ENCODE measurements at regions not wholly inside any gene's neighbourhood (a gene's known extent, or its start where the extent isn't known, plus 50 kb on each side); places are given as distances from the start of the nearest gene placed in this dataset.

GRCh38 chr13:59459972-59460371 lies 703.8 kb downstream of the DIAPH3 start:
- ATAC-seq (ENCODE audit: low read depth) (no peak), DNase-seq (ENCODE audit: low spot score in 2 of 2) (no peak)
- Mint-ChIP-seq H3K27me3 (peaks cover 5% of the 10 kb centered on the region), H3K36me3 (no peaks in the 10 kb centered on the region), H3K4me1 (no peaks in the 10 kb centered on the region), H3K4me3 (no peak overlapping the region), H3K27ac (no peak overlapping the region), H3K9me3 (no peaks in the 10 kb centered on the region)

- no peak overlapping the region for H3K4me3 Mint-ChIP-seq
- no peaks in the 10 kb centered on the region for H3K9me3 Mint-ChIP-seq
- H3K27me3 Mint-ChIP-seq, result peaks cover 8% of the 10 kb centered on the region
- no peaks in the 10 kb centered on the region for H3K4me1 Mint-ChIP-seq
- H3K36me3 Mint-ChIP-seq, result no peaks in the 10 kb centered on the region
- no peak overlapping the region for H3K27ac Mint-ChIP-seq
- ATAC-seq (ENCODE audit: low read depth) (no peak), DNase-seq (ENCODE audit: low spot score in 2 of 2) (no peak)
These were observed 702.3 kb downstream of the DIAPH3 start for GRCh38 chr13:59461411-59461810.

- H3K27ac Mint-ChIP-seq, result no peak overlapping the region
- no peaks in the 10 kb centered on the region for H3K36me3 Mint-ChIP-seq
- H3K4me3 Mint-ChIP-seq, result no peak overlapping the region
- DNase-seq (ENCODE audit: low spot score in 2 of 2) (no peak), ATAC-seq (ENCODE audit: low read depth) (no peak)
- no peaks in the 10 kb centered on the region for H3K9me3 Mint-ChIP-seq
- H3K4me1 Mint-ChIP-seq, result no peaks in the 10 kb centered on the region
- peaks cover 11% of the 10 kb centered on the region for H3K27me3 Mint-ChIP-seq
These were observed 700.7 kb downstream of the DIAPH3 start for GRCh38 chr13:59463023-59463422.

- ATAC-seq (ENCODE audit: low read depth) (no peak), DNase-seq (ENCODE audit: low spot score in 2 of 2) (no peak)
- Mint-ChIP-seq H3K4me1 (no peaks in the 10 kb centered on the region), H3K9me3 (peaks cover 5% of the 10 kb centered on the region), H3K27ac (no peak overlapping the region), H3K36me3 (peaks cover 2% of the 10 kb centered on the region), H3K27me3 (peaks cover 14% of the 10 kb centered on the region), H3K4me3 (no peak overlapping the region)
These were observed 698.8 kb downstream of the DIAPH3 start for GRCh38 chr13:59464926-59465325.

GRCh38 chr13:59468396-59468795 lies 695.3 kb downstream of the DIAPH3 start:
- H3K27me3 Mint-ChIP-seq, result peaks cover 12% of the 10 kb centered on the region
- no peak for DNase-seq (ENCODE audit: low spot score in 2 of 2)
- peaks cover 5% of the 10 kb centered on the region for H3K9me3 Mint-ChIP-seq
- H3K27ac Mint-ChIP-seq, result no peak overlapping the region
- ATAC-seq (ENCODE audit: low read depth), result no peak
- peaks cover 3% of the 10 kb centered on the region for H3K4me1 Mint-ChIP-seq
- H3K4me3 Mint-ChIP-seq, result no peak overlapping the region
- H3K36me3 Mint-ChIP-seq, result peaks cover 2% of the 10 kb centered on the region

GRCh38 chr13:59471106-59471505 lies 692.6 kb downstream of the DIAPH3 start:
- no peak for ATAC-seq (ENCODE audit: low read depth)
- DNase-seq (ENCODE audit: low spot score in 2 of 2), result no peak
- Mint-ChIP-seq H3K9me3 (peaks cover 5% of the 10 kb centered on the region), H3K4me3 (no peak overlapping the region), H3K36me3 (peaks cover 2% of the 10 kb centered on the region), H3K27ac (no peak overlapping the region), H3K4me1 (peaks cover 5% of the 10 kb centered on the region), H3K27me3 (peaks cover 6% of the 10 kb centered on the region)

- Mint-ChIP-seq H3K36me3 (peaks cover 2% of the 10 kb centered on the region), H3K27ac (no peak overlapping the region), H3K9me3 (peaks cover 5% of the 10 kb centered on the region), H3K4me1 (peaks cover 5% of the 10 kb centered on the region), H3K4me3 (no peak overlapping the region), H3K27me3 (peaks cover 3% of the 10 kb centered on the region)
- no peak for ATAC-seq (ENCODE audit: low read depth)
- DNase-seq (ENCODE audit: low spot score in 2 of 2), result no peak
These were observed 691.6 kb downstream of the DIAPH3 start for GRCh38 chr13:59472134-59472533.

- no peak overlapping the region for H3K27ac Mint-ChIP-seq
- H3K4me3 Mint-ChIP-seq, result no peak overlapping the region
- no peaks in the 10 kb centered on the region for H3K27me3 Mint-ChIP-seq
- DNase-seq (ENCODE audit: low spot score in 2 of 2), result no peak
- no peaks in the 10 kb centered on the region for H3K36me3 Mint-ChIP-seq
- H3K4me1 Mint-ChIP-seq, result peaks cover 5% of the 10 kb centered on the region
- no peak for ATAC-seq (ENCODE audit: low read depth)
- H3K9me3 Mint-ChIP-seq, result peaks cover 2% of the 10 kb centered on the region
These were observed 689.0 kb downstream of the DIAPH3 start for GRCh38 chr13:59474696-59475095.

GRCh38 chr13:59475911-59476310 lies 687.8 kb downstream of the DIAPH3 start:
- H3K36me3 Mint-ChIP-seq, result no peaks in the 10 kb centered on the region
- peaks cover 4% of the 10 kb centered on the region for H3K4me1 Mint-ChIP-seq
- peaks cover 2% of the 10 kb centered on the region for H3K9me3 Mint-ChIP-seq
- no peak for DNase-seq (ENCODE audit: low spot score in 2 of 2)
- no peak overlapping the region for H3K27ac Mint-ChIP-seq
- no peak overlapping the region for H3K4me3 Mint-ChIP-seq
- no peak for ATAC-seq (ENCODE audit: low read depth)
- no peaks in the 10 kb centered on the region for H3K27me3 Mint-ChIP-seq

GRCh38 chr13:59476366-59476765 lies 687.4 kb downstream of the DIAPH3 start:
- ATAC-seq (ENCODE audit: low read depth) (no peak), DNase-seq (ENCODE audit: low spot score in 2 of 2) (no peak)
- Mint-ChIP-seq H3K4me3 (no peak overlapping the region), H3K36me3 (no peaks in the 10 kb centered on the region), H3K9me3 (peaks cover 2% of the 10 kb centered on the region), H3K4me1 (peaks cover 2% of the 10 kb centered on the region), H3K27ac (no peak overlapping the region), H3K27me3 (no peaks in the 10 kb centered on the region)

- ATAC-seq (ENCODE audit: low read depth) (no peak), DNase-seq (ENCODE audit: low spot score in 2 of 2) (no peak)
- Mint-ChIP-seq H3K36me3 (no peaks in the 10 kb centered on the region), H3K9me3 (peaks cover 2% of the 10 kb centered on the region), H3K27me3 (no peaks in the 10 kb centered on the region), H3K4me1 (peaks cover 2% of the 10 kb centered on the region), H3K4me3 (no peak overlapping the region), H3K27ac (no peak overlapping the region)
These were observed 686.7 kb downstream of the DIAPH3 start for GRCh38 chr13:59477011-59477410.

GRCh38 chr13:59478908-59479307 lies 684.8 kb downstream of the DIAPH3 start:
- Mint-ChIP-seq H3K9me3 (peaks cover 2% of the 10 kb centered on the region), H3K27ac (no peak overlapping the region), H3K36me3 (no peaks in the 10 kb centered on the region), H3K4me1 (peaks cover 2% of the 10 kb centered on the region), H3K27me3 (no peaks in the 10 kb centered on the region), H3K4me3 (no peak overlapping the region)
- ATAC-seq (ENCODE audit: low read depth) (no peak), DNase-seq (ENCODE audit: low spot score in 2 of 2) (no peak)

GRCh38 chr13:59479629-59480028 lies 684.1 kb downstream of the DIAPH3 start:
- H3K27me3 Mint-ChIP-seq, result no peaks in the 10 kb centered on the region
- no peaks in the 10 kb centered on the region for H3K4me1 Mint-ChIP-seq
- H3K9me3 Mint-ChIP-seq, result peaks cover 2% of the 10 kb centered on the region
- no peak overlapping the region for H3K27ac Mint-ChIP-seq
- no peaks in the 10 kb centered on the region for H3K36me3 Mint-ChIP-seq
- no peak for ATAC-seq (ENCODE audit: low read depth)
- no peak overlapping the region for H3K4me3 Mint-ChIP-seq
- no peak for DNase-seq (ENCODE audit: low spot score in 2 of 2)

- no peaks in the 10 kb centered on the region for H3K27me3 Mint-ChIP-seq
- no peaks in the 10 kb centered on the region for H3K36me3 Mint-ChIP-seq
- no peak overlapping the region for H3K4me3 Mint-ChIP-seq
- H3K27ac Mint-ChIP-seq, result no peak overlapping the region
- H3K4me1 Mint-ChIP-seq, result no peaks in the 10 kb centered on the region
- ATAC-seq (ENCODE audit: low read depth), result no peak
- H3K9me3 Mint-ChIP-seq, result peaks cover 2% of the 10 kb centered on the region
- DNase-seq (ENCODE audit: low spot score in 2 of 2), result no peak
These were observed 683.1 kb downstream of the DIAPH3 start for GRCh38 chr13:59480396-59481259.

All from memory B cell (primary cell).